GM23338 (cell line): ENCODE measurements at regions not wholly inside any gene's neighbourhood (a gene's known extent, or its start where the extent isn't known, plus 50 kb on each side); places are given as distances from the start of the nearest gene placed in this dataset.

ENCODE experiments used
- ATAC-seq: fragments of 200-7000 bp; cut with Tn5 transposase; 3 replicates; pipeline ENCODE4 v1.9.1; 2020
- DNase-seq: peaks from one replicate; pipeline ENCODE4 v3.0.0-alpha.2; 2015; ENCODE audit warnings: low spot score
- H2AFZ ChIP-seq: fragments of 200-600 bp; sonication (generic); 2 replicates; pipeline ENCODE4 v1.8.0; 2016; ENCODE audit warnings: antibody characterized with exemption, mild to moderate bottlenecking, moderate library complexity
- H3F3A ChIP-seq: fragments of 200-600 bp; sonication (generic); replicated peaks from 2 replicates; pipeline ENCODE4 v1.8.0; 2017; ENCODE audit warnings: antibody characterized with exemption, mixed run types, low read depth
- H3K27ac ChIP-seq: fragments of 200-600 bp; sonication (generic); 2 replicates; pipeline ENCODE4 v1.6.1; 2016; ENCODE audit warnings: low read depth
- H3K27me3 ChIP-seq: fragments of 200-600 bp; sonication (generic); 2 replicates; pipeline ENCODE4 v1.8.0; 2016; ENCODE audit warnings: mild to moderate bottlenecking, mixed run types, moderate library complexity; ENCODE audit not compliant: insufficient read depth
- H3K36me3 ChIP-seq: fragments of 200-600 bp; sonication (generic); 2 replicates; pipeline ENCODE4 v1.8.0; 2016; ENCODE audit warnings: mild to moderate bottlenecking; ENCODE audit not compliant: insufficient read depth
- H3K4me1 ChIP-seq: fragments of 200-600 bp; sonication (generic); 2 replicates; pipeline ENCODE4 v1.8.0; 2016; ENCODE audit warnings: mild to moderate bottlenecking, moderate library complexity; ENCODE audit not compliant: insufficient read depth
- H3K4me2 ChIP-seq: fragments of 200-600 bp; sonication (generic); 2 replicates; pipeline ENCODE4 v1.7.1; 2017; ENCODE audit warnings: mixed run types
- H3K4me3 ChIP-seq: fragments of 200-600 bp; sonication (generic); 2 replicates; pipeline ENCODE4 v1.6.1; 2016; ENCODE audit warnings: mixed run types
- H3K79me2 ChIP-seq: fragments of 200-600 bp; sonication (generic); replicated peaks from 2 replicates; pipeline ENCODE4 v1.8.0; 2017; ENCODE audit warnings: mild to moderate bottlenecking; ENCODE audit not compliant: insufficient read depth
- H3K9me2 ChIP-seq: fragments of 200-600 bp; sonication (generic); 2 replicates; pipeline ENCODE4 v1.8.0; 2017; ENCODE audit not compliant: insufficient read depth
- H4K20me1 ChIP-seq: fragments of 200-600 bp; sonication (generic); replicated peaks from 2 replicates; pipeline ENCODE4 v1.8.0; 2017; ENCODE audit warnings: mild to moderate bottlenecking; ENCODE audit not compliant: insufficient read depth
- H3K27ac Mint-ChIP-seq: 2 replicates; pipeline ENCODE4 v1.8.0; 2020; ENCODE audit warnings: inconsistent platforms, mild to moderate bottlenecking, moderate library complexity, mixed read lengths
- H3K27me3 Mint-ChIP-seq: 3 replicates; pipeline ENCODE4 v1.8.0; 2022; ENCODE audit warnings: low read depth, mild to moderate bottlenecking, moderate library complexity, mixed read lengths, inconsistent platforms; ENCODE audit not compliant: insufficient read depth, poor library complexity
- H3K36me3 Mint-ChIP-seq: 3 replicates; pipeline ENCODE4 v1.8.0; 2021; ENCODE audit warnings: low read depth, mild to moderate bottlenecking, inconsistent platforms, moderate library complexity, mixed read lengths
- H3K4me1 Mint-ChIP-seq: 3 replicates; pipeline ENCODE4 v1.8.0; 2020; ENCODE audit warnings: mild to moderate bottlenecking, inconsistent platforms, mixed read lengths
- H3K4me3 Mint-ChIP-seq: 3 replicates; pipeline ENCODE4 v1.8.0; 2021; ENCODE audit warnings: moderate library complexity, mild to moderate bottlenecking, inconsistent platforms, mixed read lengths
- H3K9me3 Mint-ChIP-seq: 3 replicates; pipeline ENCODE4 v1.8.0; 2020; ENCODE audit warnings: moderate library complexity, mild to moderate bottlenecking, inconsistent platforms, mixed read lengths
- CREB1 ChIP-seq: fragments of 250-450 bp; sonication (Bioruptor Pico); IDR thresholded peaks from 2 replicates; pipeline ENCODE4 v1.5.0; 2020; ENCODE audit warnings: low read depth, mild to moderate bottlenecking, moderate library complexity
- EZH2phosphoT487 ChIP-seq: fragments of 200-600 bp; sonication (generic); IDR thresholded peaks from one replicate; pipeline ENCODE4 v1.8.1; 2018; ENCODE audit warnings: antibody characterized with exemption; ENCODE audit not compliant: unreplicated experiment
- JUNB ChIP-seq: IDR thresholded peaks from one replicate; pipeline ENCODE4 v1.6.1; 2016; ENCODE audit warnings: antibody characterized with exemption; ENCODE audit not compliant: unreplicated experiment
- POLR2AphosphoS5 ChIP-seq: IDR thresholded peaks from 2 replicates; pipeline ENCODE4 v1.6.1; 2016; ENCODE audit warnings: antibody characterized with exemption, low read depth
- STAT1 ChIP-seq: IDR thresholded peaks from one replicate; pipeline ENCODE4 v1.6.1; 2016; ENCODE audit warnings: antibody characterized with exemption; ENCODE audit not compliant: unreplicated experiment
- ZNF114 ChIP-seq: fragments of 250-450 bp; sonication (Bioruptor Pico); IDR thresholded peaks from 2 replicates; pipeline ENCODE4 v1.5.0; 2020; ENCODE audit warnings: mild to moderate bottlenecking, moderate library complexity
- ZNF331 ChIP-seq: fragments of 250-450 bp; sonication (Bioruptor Pico); IDR thresholded peaks from 2 replicates; pipeline ENCODE4 v1.5.0; 2020; ENCODE audit warnings: low read depth, mild to moderate bottlenecking, moderate library complexity
- TF ChIP-seq, protein P1 (sequence below): IDR thresholded peaks from 2 replicates; pipeline ENCODE4 v1.6.1; 2016; ENCODE audit warnings: antibody characterized with exemption
- TF ChIP-seq, protein P2 (sequence below): IDR thresholded peaks from one replicate; pipeline ENCODE4 v1.6.1; 2018; ENCODE audit warnings: antibody characterized with exemption; ENCODE audit not compliant: unreplicated experiment
- TF ChIP-seq, protein P3 (sequence below), 2 experiments: fragments of 200-600 bp in 1 of 2; sonication (generic) in 1 of 2; conservative IDR thresholded peaks; 2 replicates each; pipeline versions ENCODE4 v1.5.1 to v1.6.1; 2016 to 2017; ENCODE audit warnings: antibody characterized with exemption in 2 of 2, low read depth in 2 of 2, mild to moderate bottlenecking in 2 of 2, moderate library complexity in 1 of 2

DNA sequence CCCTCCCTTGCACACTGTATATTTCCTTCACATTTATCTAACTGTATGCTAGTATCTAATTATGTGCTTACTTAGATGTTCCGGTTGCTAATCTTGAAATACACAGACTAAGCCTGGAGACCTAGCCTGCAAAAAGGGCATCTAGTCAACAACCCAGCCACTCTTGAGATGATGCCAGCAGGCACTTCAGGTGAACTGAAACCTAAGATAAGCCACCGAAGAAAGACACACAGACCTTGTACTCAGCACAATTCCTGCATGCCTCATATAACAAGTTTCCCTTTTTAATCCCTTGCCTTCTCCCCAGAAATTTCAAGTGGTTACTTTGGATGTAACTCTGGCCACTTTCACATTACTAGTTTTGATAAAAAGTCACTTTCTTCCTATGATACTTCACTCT is 2506.6 kb downstream of the ARAP2 start:
- Mint-ChIP-seq H3K27ac (no peak overlapping the region), H3K36me3 (peaks cover 3% of the 10 kb centered on the region; the same call in 2 of the 3 replicates), H3K4me1 (no peaks in the 10 kb centered on the region), H3K9me3 (peaks cover 17% of the 10 kb centered on the region), H3K27me3 (no peaks in the 10 kb centered on the region), H3K4me3 (no peak overlapping the region)
- peaks cover 6% of the 10 kb centered on the region for H3K9me2 ChIP-seq
- no peak overlapping the region for H3K4me3 ChIP-seq
- DNase-seq (no peak), ATAC-seq (no peak)
- no peaks in the 10 kb centered on the region for H4K20me1 ChIP-seq
- no peaks in the 10 kb centered on the region for H3F3A ChIP-seq
- no peaks in the 10 kb centered on the region for H3K79me2 ChIP-seq
- H2AFZ ChIP-seq = no peak overlapping the region
- no peak overlapping the region for H3K4me2 ChIP-seq
- H3K4me1 ChIP-seq = no peaks in the 10 kb centered on the region
- no peaks in the 10 kb centered on the region for H3K36me3 ChIP-seq
- no peak overlapping the region for H3K27ac ChIP-seq
- no peaks in the 10 kb centered on the region for H3K27me3 ChIP-seq
- no peak for TF ChIP-seq ZNF114
- TF ChIP-seq, protein P1, sequence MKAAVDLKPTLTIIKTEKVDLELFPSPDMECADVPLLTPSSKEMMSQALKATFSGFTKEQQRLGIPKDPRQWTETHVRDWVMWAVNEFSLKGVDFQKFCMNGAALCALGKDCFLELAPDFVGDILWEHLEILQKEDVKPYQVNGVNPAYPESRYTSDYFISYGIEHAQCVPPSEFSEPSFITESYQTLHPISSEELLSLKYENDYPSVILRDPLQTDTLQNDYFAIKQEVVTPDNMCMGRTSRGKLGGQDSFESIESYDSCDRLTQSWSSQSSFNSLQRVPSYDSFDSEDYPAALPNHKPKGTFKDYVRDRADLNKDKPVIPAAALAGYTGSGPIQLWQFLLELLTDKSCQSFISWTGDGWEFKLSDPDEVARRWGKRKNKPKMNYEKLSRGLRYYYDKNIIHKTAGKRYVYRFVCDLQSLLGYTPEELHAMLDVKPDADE = no peak
- TF ChIP-seq, protein P2, sequence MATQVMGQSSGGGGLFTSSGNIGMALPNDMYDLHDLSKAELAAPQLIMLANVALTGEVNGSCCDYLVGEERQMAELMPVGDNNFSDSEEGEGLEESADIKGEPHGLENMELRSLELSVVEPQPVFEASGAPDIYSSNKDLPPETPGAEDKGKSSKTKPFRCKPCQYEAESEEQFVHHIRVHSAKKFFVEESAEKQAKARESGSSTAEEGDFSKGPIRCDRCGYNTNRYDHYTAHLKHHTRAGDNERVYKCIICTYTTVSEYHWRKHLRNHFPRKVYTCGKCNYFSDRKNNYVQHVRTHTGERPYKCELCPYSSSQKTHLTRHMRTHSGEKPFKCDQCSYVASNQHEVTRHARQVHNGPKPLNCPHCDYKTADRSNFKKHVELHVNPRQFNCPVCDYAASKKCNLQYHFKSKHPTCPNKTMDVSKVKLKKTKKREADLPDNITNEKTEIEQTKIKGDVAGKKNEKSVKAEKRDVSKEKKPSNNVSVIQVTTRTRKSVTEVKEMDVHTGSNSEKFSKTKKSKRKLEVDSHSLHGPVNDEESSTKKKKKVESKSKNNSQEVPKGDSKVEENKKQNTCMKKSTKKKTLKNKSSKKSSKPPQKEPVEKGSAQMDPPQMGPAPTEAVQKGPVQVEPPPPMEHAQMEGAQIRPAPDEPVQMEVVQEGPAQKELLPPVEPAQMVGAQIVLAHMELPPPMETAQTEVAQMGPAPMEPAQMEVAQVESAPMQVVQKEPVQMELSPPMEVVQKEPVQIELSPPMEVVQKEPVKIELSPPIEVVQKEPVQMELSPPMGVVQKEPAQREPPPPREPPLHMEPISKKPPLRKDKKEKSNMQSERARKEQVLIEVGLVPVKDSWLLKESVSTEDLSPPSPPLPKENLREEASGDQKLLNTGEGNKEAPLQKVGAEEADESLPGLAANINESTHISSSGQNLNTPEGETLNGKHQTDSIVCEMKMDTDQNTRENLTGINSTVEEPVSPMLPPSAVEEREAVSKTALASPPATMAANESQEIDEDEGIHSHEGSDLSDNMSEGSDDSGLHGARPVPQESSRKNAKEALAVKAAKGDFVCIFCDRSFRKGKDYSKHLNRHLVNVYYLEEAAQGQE = no peak
- TF ChIP-seq, protein P3, sequence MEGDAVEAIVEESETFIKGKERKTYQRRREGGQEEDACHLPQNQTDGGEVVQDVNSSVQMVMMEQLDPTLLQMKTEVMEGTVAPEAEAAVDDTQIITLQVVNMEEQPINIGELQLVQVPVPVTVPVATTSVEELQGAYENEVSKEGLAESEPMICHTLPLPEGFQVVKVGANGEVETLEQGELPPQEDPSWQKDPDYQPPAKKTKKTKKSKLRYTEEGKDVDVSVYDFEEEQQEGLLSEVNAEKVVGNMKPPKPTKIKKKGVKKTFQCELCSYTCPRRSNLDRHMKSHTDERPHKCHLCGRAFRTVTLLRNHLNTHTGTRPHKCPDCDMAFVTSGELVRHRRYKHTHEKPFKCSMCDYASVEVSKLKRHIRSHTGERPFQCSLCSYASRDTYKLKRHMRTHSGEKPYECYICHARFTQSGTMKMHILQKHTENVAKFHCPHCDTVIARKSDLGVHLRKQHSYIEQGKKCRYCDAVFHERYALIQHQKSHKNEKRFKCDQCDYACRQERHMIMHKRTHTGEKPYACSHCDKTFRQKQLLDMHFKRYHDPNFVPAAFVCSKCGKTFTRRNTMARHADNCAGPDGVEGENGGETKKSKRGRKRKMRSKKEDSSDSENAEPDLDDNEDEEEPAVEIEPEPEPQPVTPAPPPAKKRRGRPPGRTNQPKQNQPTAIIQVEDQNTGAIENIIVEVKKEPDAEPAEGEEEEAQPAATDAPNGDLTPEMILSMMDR (conservative IDR thresholded peaks at IDR 0.05; ENCODE audit: low read depth in 2 of 2) = no peak
- TF ChIP-seq POLR2AphosphoS5 = no peak
- no peak for TF ChIP-seq ZNF331
- no peak for TF ChIP-seq JUNB
- TF ChIP-seq STAT1 = no peak
- no peak for TF ChIP-seq EZH2phosphoT487
- TF ChIP-seq CREB1 = no peak
